Kidney (tissue), 13 donors: ENCODE measurements at regions not wholly inside any gene's neighbourhood (a gene's known extent, or its start where the extent isn't known, plus 50 kb on each side); places are given as distances from the start of the nearest gene placed in this dataset.

Experiments used
- DNase-seq, 5 donors: peaks; one replicate each; pipeline ENCODE4 v3.0.0-alpha.2; 2013 to 2020
- FAIRE-seq: peaks from 2 replicates; lab custom pipeline; 2012; peaks lifted over from hg19 to GRCh38; lab: Jason Lieb, UNC
- H3K27ac ChIP-seq, 2 donors: one replicate each; pipeline ENCODE4 v1.7.0; 2013; ENCODE audit warnings: low read depth in 2 of 2, low read length in 2 of 2, inconsistent platforms in 1 of 2
- H3K27me3 ChIP-seq: one replicate; pipeline ENCODE4 v1.7.1; 2013; ENCODE audit warnings: low read length, inconsistent platforms; ENCODE audit not compliant: control insufficient read depth, insufficient read depth
- H3K36me3 ChIP-seq, 3 donors: one replicate each; pipeline versions ENCODE4 v1.7.0 to v1.7.1; 2013; ENCODE audit warnings: low read length in 3 of 3, control low read depth in 1 of 3, inconsistent platforms in 1 of 3; ENCODE audit not compliant: insufficient read depth in 3 of 3, control insufficient read depth in 2 of 3
- H3K4me1 ChIP-seq, 3 donors: one replicate each; pipeline versions ENCODE4 v1.7.0 to v1.7.1; 2013; ENCODE audit warnings: low read length in 3 of 3, inconsistent platforms in 1 of 3, low read depth in 1 of 3; ENCODE audit not compliant: control insufficient read depth in 2 of 3, insufficient read depth in 2 of 3
- H3K4me3 ChIP-seq, 3 donors: one replicate each; pipeline versions ENCODE4 v1.7.0 to v1.8.1; 2013; ENCODE audit warnings: low read length in 3 of 3, control low read depth in 1 of 3, inconsistent platforms in 1 of 3
- H3K9ac ChIP-seq, 3 donors: one replicate each; pipeline versions ENCODE4 v1.7.0 to v1.7.1; 2013; ENCODE audit warnings: low read length in 3 of 3, control low read depth in 1 of 3, inconsistent platforms in 1 of 3
- H3K9me3 ChIP-seq, 3 donors: one replicate each; pipeline versions ENCODE4 v1.7.0 to v1.7.1; 2013; ENCODE audit warnings: low read length in 3 of 3, control low read depth in 1 of 3, inconsistent platforms in 1 of 3; ENCODE audit not compliant: control insufficient read depth in 2 of 3, insufficient read depth in 1 of 3
- CTCF ChIP-seq: IDR thresholded peaks from 3 replicates; pipeline ENCODE4 v1.5.1; 2012; ENCODE audit warnings: mild to moderate bottlenecking, moderate library complexity, borderline replicate concordance; ENCODE audit not compliant: insufficient read depth; ENCODE audit errors: extremely low read depth
- intact Hi-C: fragments of 100-400 bp; cut with DNase I; formaldehyde crosslinking; loops from one replicate; pipeline ENCODE4 v1.11.1; 2022
- donor health status: control.
- donor health status: control.
- donor health status: control.
- donor health status: control.
- donor health status: control.
- donor health status: DM: yes; HTN: yes; CAD: no.
- donor health status: Normal renal cell carcinoma (clear cell type).

GRCh38 chr2:114061566-114062098, 171.7 kb downstream of the ACTR3 start:
- no peaks in the 10 kb centered on the region for H3K27me3 ChIP-seq
- H3K9ac ChIP-seq = no peak overlapping the region
- no peaks in the 10 kb centered on the region for H3K9me3 ChIP-seq
- H3K4me3 ChIP-seq = no peak overlapping the region
- intact Hi-C loops = no loop called here
- TF ChIP-seq CTCF = no peak
- FAIRE-seq (no peak), DNase-seq (no peak)
- no peak overlapping the region for H3K27ac ChIP-seq
- no peaks in the 10 kb centered on the region for H3K36me3 ChIP-seq
- H3K4me1 ChIP-seq = no peaks in the 10 kb centered on the region

- H3K4me3 ChIP-seq = no peak overlapping the region
- intact Hi-C loops = no loop called here
- no peak overlapping the region for H3K9ac ChIP-seq
- no peaks in the 10 kb centered on the region for H3K4me1 ChIP-seq
- no peaks in the 10 kb centered on the region for H3K36me3 ChIP-seq
- no peak overlapping the region for H3K27ac ChIP-seq
- DNase-seq (no peak), FAIRE-seq (no peak)
- H3K9me3 ChIP-seq = no peaks in the 10 kb centered on the region
- H3K27me3 ChIP-seq = no peaks in the 10 kb centered on the region
- no peak for TF ChIP-seq CTCF
Measured at GRCh38 chr2:114063346-114063745, 173.5 kb downstream of the ACTR3 start.

GRCh38 chr2:114065731-114066130, 175.8 kb downstream of the ACTR3 start:
- FAIRE-seq (no peak), DNase-seq (no peak)
- Histone ChIP-seq H3K4me3 (no peak overlapping the region), H3K4me1 (no peaks in the 10 kb centered on the region), H3K27ac (no peak overlapping the region), H3K9me3 (no peaks in the 10 kb centered on the region), H3K36me3 (no peaks in the 10 kb centered on the region), H3K27me3 (no peaks in the 10 kb centered on the region), H3K9ac (no peak overlapping the region)
- TF ChIP-seq CTCF = no peak
- intact Hi-C loops = no loop called here

- no peak for FAIRE-seq
- no peaks in the 10 kb centered on the region for H3K9me3 ChIP-seq
Measured at GRCh38 chr2:114066186-114066747, 176.4 kb downstream of the ACTR3 start.

More at GRCh38 chr2:114066186-114066747, 176.4 kb downstream of the ACTR3 start:
- Histone ChIP-seq H3K4me1 (no peaks in the 10 kb centered on the region), H3K36me3 (no peaks in the 10 kb centered on the region), H3K27me3 (no peaks in the 10 kb centered on the region), H3K4me3 (no peak overlapping the region), H3K9ac (no peak overlapping the region), H3K27ac (no peak overlapping the region)
- DNase-seq = no peak
- TF ChIP-seq CTCF = no peak
- intact Hi-C loops = no loop called here
